GM12891 (cell line): ENCODE measurements at regions not wholly inside any gene's neighbourhood (a gene's known extent, or its start where the extent isn't known, plus 50 kb on each side); places are given as distances from the start of the nearest gene placed in this dataset.

ENCODE experiments used
- PAX5 ChIP-seq: IDR thresholded peaks from 2 replicates; pipeline ENCODE4 v1.6.1; 2011; ENCODE audit warnings: low read length, moderate library complexity, mild to moderate bottlenecking; ENCODE audit not compliant: insufficient read depth, severe bottlenecking
- POLR2A ChIP-seq: IDR thresholded peaks from 2 replicates; pipeline ENCODE4 v1.6.1; 2011; ENCODE audit warnings: low read depth, low read length, control low read depth
- POLR2AphosphoS5 ChIP-seq: IDR thresholded peaks from 2 replicates; pipeline ENCODE4 v1.6.1; 2011; ENCODE audit warnings: low read depth, low read length, control low read depth
- POU2F2 ChIP-seq: IDR thresholded peaks from 2 replicates; pipeline ENCODE4 v1.6.1; 2011; ENCODE audit warnings: low read depth, mild to moderate bottlenecking, control low read depth, low read length, moderate library complexity
- SPI1 ChIP-seq: IDR thresholded peaks from 2 replicates; pipeline ENCODE4 v1.6.1; 2011; ENCODE audit warnings: low read depth, low read length, control low read depth
- TAF1 ChIP-seq: IDR thresholded peaks from 2 replicates; pipeline ENCODE4 v1.6.1; 2011; ENCODE audit warnings: low read depth, low read length, control low read depth

GRCh38 chr15:67901922-67902321 lies 62.1 kb upstream of the RNU6-1 start:
- TF ChIP-seq POLR2A (no peak), POLR2AphosphoS5 (no peak), POU2F2 (no peak), TAF1 (no peak), SPI1 (no peak), PAX5 (no peak)
